Muscle layer of duodenum (tissue), 2 donors: ENCODE measurements at regions not wholly inside any gene's neighbourhood (a gene's known extent, or its start where the extent isn't known, plus 50 kb on each side); places are given as distances from the start of the nearest gene placed in this dataset.

ENCODE experiments used
- H3K27ac ChIP-seq: one replicate; pipeline ENCODE4 v1.7.0; 2013; ENCODE audit warnings: mild to moderate bottlenecking, low read length
- H3K27me3 ChIP-seq: one replicate; pipeline ENCODE4 v1.7.0; 2013; ENCODE audit warnings: low read depth, mild to moderate bottlenecking, control low read depth, low read length
- H3K36me3 ChIP-seq, 2 donors: one replicate each; pipeline ENCODE4 v1.7.0; 2013; ENCODE audit warnings: low read length in 2 of 2, control low read depth in 1 of 2, mild to moderate bottlenecking in 1 of 2; ENCODE audit not compliant: insufficient read depth in 2 of 2, control insufficient read depth in 1 of 2
- H3K4me1 ChIP-seq, 2 donors: one replicate each; pipeline ENCODE4 v1.7.0; 2013; ENCODE audit warnings: low read length in 2 of 2, mild to moderate bottlenecking in 2 of 2, control low read depth in 1 of 2, moderate library complexity in 1 of 2; ENCODE audit not compliant: insufficient read depth in 2 of 2, control insufficient read depth in 1 of 2
- H3K4me3 ChIP-seq, 2 donors: one replicate each; pipeline ENCODE4 v1.7.0; 2013; ENCODE audit warnings: low read length in 2 of 2, low read depth in 1 of 2, mild to moderate bottlenecking in 1 of 2
- H3K9me3 ChIP-seq, 2 donors: one replicate each; pipeline ENCODE4 v1.7.0; 2013; ENCODE audit warnings: low read length in 2 of 2, control low read depth in 1 of 2, mild to moderate bottlenecking in 1 of 2; ENCODE audit not compliant: control insufficient read depth in 1 of 2
- donor health status: healthy.

DNA sequence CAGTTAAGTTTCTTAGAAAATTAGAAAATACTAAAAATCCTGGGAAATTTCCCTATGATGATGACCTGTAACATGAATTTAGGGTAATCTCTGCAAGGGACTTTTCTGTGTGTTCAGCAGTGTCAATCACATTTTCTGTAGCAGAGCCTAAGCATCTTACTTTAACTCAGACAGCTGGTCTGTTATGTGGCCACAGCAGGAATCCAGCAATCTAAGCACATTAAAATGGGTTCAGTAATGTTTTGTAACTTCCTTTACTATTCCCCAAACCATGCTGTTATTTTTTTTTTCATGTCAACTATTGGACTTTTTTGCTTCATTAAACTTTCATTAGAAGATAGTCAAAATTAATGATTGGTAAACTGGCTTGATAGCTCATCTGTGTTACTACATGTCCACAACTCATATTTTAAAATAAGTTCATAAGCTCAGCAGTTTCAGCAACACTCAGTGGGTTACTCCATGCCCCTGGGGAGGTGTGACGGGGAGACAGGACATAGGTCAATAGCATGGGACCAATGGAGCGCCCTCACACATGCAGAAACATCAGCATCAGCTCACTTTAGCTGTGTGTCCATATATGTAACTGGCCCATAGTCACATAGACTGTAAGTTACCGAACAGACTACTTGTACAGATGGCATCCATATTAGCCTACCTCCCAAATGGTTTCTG lies 168.0 kb upstream of the PACRGL start:
- Histone ChIP-seq H3K36me3 (peaks cover 3 to 7% of the 10 kb centered on the region in 2 donors), H3K4me3 (no peak overlapping the region), H3K4me1 (peaks cover 0 to 3% of the 10 kb centered on the region in 2 donors), H3K27ac (no peak overlapping the region), H3K27me3 (no peaks in the 10 kb centered on the region), H3K9me3 (no peaks in the 10 kb centered on the region)

DNA sequence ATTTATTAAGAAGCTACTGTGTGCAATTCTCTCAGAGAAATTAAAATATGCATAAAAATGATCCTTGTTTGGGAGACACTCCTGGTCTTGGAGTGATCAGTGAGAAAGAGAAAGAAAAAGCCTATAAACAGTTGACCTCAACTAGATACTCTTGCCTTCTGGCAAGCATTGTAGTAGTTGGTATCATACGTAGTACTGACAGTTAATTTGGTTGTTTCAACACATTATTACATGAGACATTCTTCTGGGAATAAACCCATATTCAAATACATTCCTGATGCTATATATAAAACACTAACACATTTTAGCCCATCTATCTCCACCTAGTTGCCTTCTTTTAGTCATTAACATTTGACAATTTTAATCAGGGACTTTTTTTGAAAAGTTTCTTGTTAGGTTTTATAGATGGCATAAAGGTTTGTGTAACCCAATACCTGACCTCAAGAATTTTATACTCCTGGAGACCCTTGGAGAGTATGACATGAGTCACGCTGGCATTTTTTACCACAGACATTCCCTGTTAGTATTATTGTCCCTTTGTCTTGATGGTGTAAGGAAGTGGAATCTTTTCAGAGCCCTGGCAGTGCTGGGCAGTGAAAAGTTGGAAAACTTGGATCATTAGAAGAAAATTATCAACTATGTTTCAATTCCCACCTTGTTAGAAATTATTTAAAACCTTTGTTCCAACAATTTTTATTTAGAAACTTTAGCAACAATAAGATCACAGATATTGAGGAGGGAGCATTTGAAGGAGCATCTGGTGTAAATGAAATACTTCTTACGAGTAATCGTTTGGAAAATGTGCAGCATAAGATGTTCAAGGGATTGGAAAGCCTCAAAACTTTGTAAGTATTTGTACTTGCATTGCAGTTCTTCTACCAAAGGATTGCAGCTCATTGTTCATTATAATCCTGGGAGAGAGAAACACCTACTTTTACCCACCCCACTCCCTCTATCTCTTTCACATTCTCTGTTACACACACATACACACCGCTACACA lies 167.1 kb upstream of the PACRGL start:
- Histone ChIP-seq H3K27ac (no peak overlapping the region), H3K27me3 (no peaks in the 10 kb centered on the region), H3K36me3 (peaks cover 3 to 7% of the 10 kb centered on the region in 2 donors), H3K4me1 (no peaks in the 10 kb centered on the region), H3K4me3 (no peak overlapping the region), H3K9me3 (no peaks in the 10 kb centered on the region)

DNA sequence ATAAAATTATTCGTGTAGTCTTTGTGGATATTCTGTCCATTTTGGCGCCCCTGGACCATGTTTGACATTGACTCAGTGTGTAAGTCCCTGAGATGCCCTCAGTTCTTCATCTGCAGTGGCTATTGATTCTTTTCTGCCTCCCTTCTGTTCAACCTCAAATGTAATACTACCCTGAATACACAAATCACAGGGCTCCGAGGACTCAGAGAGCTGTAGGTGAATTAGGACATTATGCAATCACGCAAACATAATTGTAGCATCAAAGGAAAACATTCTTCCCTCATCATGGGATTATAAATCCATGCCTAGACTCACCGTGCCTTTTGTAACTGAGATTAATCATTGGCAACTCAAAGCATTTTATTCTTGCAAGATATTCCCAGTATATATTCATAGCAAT lies 161.4 kb upstream of the PACRGL start:
- Histone ChIP-seq H3K4me3 (no peak overlapping the region), H3K4me1 (no peaks in the 10 kb centered on the region), H3K27me3 (no peaks in the 10 kb centered on the region), H3K36me3 (peaks cover 0 to 3% of the 10 kb centered on the region in 2 donors), H3K9me3 (no peaks in the 10 kb centered on the region), H3K27ac (no peak overlapping the region)

DNA sequence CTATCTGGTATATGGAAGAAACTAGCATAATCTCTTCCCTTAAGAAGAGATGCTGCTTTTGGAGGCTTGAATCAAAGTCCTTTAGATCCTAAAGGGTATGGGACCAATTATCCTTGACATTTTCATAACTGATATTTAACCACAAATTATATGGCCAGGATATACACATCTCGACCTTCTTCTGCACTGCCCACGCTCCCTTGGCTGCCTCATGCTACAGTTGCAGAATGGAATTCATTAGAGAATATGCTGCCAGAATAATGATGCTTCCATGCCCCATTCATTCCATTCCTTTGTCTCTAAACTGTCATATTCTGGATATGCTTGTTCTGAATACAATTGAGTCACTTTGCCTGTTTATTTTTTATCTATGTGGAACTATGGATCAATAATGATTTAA lies 157.1 kb upstream of the PACRGL start:
- Histone ChIP-seq H3K4me3 (no peak overlapping the region), H3K27me3 (no peaks in the 10 kb centered on the region), H3K4me1 (peaks cover 0 to 3% of the 10 kb centered on the region in 2 donors), H3K27ac (no peak overlapping the region), H3K36me3 (no peaks in the 10 kb centered on the region), H3K9me3 (no peaks in the 10 kb centered on the region)

DNA sequence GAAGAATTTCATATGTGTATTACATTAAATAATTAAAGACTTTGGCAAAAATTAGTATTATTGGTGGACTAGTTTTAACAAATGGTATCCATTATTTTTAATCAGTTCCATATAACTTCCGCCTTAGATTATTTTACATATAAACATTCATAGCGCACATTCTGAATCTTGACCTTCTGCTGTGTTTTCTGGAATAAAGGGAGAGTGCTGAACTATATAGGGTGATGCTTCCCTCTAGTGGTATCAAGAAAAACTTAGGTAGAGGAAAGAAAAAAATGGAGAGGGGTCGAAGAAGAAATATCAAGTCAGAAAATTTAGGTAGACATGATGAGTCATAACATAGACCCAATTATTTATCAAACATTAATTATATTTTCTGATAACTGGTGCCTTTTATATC lies 155.6 kb upstream of the PACRGL start:
- H3K4me3 ChIP-seq, result no peak overlapping the region
- H3K4me1 ChIP-seq, result peaks cover 0 to 3% of the 10 kb centered on the region in 2 donors
- no peaks in the 10 kb centered on the region for H3K27me3 ChIP-seq
- no peak overlapping the region for H3K27ac ChIP-seq
- H3K36me3 ChIP-seq, result no peaks in the 10 kb centered on the region
- no peaks in the 10 kb centered on the region for H3K9me3 ChIP-seq

DNA sequence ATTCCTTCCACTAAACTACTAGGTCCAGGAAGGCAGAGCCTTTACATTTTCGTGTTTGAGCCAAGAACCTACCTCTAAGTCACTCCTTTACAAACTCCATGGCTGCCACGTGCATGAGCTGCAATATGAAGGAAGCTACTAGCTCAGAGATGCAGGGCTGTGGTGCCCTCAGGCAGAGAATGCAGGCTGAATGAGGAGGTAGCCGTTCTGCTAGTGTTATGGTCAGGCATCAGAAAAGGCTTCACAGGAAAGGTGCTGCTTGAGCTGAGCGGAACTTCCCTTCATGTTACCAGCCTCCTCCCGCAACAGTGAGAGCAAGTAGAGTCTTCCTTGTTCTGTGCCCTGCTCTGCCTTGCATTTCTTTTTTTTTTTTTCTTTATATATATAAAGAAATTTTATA lies 148.3 kb upstream of the PACRGL start:
- H3K4me1 ChIP-seq, result no peaks in the 10 kb centered on the region
- peaks cover 5 to 12% of the 10 kb centered on the region in 2 donors for H3K36me3 ChIP-seq
- H3K4me3 ChIP-seq, result no peak overlapping the region
- H3K27me3 ChIP-seq, result no peaks in the 10 kb centered on the region
- H3K27ac ChIP-seq, result no peak overlapping the region
- no peaks in the 10 kb centered on the region for H3K9me3 ChIP-seq

DNA sequence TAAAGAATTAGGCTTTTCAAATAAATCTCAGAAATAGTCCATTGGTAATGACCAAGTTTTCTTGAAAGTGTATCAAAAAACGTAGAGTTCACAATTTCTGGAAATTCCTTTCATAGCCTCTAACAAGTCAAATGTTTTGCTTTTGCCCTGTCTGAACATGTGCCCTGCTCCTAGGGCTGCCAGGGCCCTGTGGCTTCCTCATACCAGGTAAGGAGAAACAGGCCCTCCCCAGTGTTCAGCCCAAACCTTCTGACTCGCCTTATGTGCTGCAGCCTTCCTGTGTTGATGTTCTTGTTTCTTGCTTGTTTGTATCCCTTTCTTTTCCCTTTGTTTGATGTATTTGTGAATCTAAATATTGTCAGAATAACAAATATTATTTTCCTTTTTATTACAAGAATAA lies 146.1 kb upstream of the PACRGL start:
- no peaks in the 10 kb centered on the region for H3K9me3 ChIP-seq
- no peaks in the 10 kb centered on the region for H3K27me3 ChIP-seq
- H3K4me1 ChIP-seq, result no peaks in the 10 kb centered on the region
- H3K27ac ChIP-seq, result no peak overlapping the region
- H3K4me3 ChIP-seq, result no peak overlapping the region
- H3K36me3 ChIP-seq, result peaks cover 5 to 12% of the 10 kb centered on the region in 2 donors

DNA sequence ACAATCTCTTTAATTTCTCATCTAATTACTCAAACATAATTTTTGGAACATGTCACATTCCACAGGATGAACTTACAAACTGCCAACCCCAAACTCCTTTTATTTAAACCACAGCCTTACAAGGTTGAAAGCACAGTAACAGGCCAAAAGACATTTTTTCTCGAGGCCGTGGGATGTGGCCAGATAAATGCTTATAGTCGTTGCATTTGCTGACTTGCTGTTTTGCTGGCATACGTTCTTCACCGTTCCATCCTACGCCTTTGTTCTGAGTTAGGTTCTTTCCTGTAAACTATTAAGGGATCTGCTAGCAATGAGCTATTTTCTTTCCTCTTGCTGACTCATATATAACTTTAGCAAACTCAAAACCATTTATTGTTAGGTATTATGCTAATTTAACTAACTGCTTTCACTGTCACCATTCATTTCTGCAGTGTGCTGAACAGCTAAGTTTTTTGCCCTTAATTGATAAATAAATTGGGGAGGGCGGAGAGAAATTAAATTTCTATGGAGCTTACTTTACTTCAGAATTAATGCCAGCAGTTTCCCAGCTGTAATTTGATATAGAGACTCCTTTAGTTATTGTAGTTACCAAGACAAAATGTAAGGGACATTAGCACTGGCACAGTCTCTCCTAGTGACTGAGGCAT lies 135.1 kb upstream of the PACRGL start:
- no peaks in the 10 kb centered on the region for H3K4me1 ChIP-seq
- no peak overlapping the region for H3K27ac ChIP-seq
- no peaks in the 10 kb centered on the region for H3K9me3 ChIP-seq
- H3K27me3 ChIP-seq, result no peaks in the 10 kb centered on the region
- H3K4me3 ChIP-seq, result no peak overlapping the region
- H3K36me3 ChIP-seq, result peaks cover 0 to 5% of the 10 kb centered on the region in 2 donors

DNA sequence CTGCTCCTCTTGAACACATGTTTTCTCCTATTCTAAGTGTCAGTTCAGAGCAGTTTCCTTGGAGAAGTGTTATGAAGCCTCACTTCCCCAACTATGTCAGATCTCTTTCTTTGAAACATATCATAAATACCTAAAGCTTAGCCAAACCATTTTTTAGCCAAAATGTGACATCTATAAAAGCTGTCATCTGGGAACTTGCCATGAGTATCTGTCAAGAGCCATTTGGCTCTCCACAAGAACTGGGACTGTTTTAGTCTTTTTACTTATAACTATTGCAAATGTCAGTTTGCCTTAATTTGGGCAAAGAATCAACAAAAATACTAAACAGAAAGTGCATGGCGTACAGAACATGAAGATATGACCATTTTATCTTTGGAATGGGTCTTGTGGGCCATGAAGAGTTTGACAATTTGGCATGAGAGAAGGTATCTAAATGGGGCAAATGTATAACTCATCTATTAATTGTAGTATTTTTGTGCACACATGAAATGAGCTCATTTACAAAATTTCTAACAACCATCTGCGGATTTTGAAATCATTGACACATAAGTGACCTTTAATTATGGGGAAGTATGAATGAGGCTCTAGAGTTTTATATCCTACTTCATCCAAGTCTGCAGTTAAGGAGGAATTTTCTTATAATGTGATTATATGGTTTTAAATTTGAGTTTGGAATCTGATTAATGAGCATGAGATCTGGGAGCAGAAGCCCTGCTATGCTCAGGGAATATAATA lies 129.1 kb upstream of the PACRGL start:
- Histone ChIP-seq H3K9me3 (no peaks in the 10 kb centered on the region), H3K27ac (no peak overlapping the region), H3K27me3 (no peaks in the 10 kb centered on the region), H3K4me3 (no peak overlapping the region), H3K4me1 (no peaks in the 10 kb centered on the region), H3K36me3 (peaks cover 0 to 5% of the 10 kb centered on the region in 2 donors)

DNA sequence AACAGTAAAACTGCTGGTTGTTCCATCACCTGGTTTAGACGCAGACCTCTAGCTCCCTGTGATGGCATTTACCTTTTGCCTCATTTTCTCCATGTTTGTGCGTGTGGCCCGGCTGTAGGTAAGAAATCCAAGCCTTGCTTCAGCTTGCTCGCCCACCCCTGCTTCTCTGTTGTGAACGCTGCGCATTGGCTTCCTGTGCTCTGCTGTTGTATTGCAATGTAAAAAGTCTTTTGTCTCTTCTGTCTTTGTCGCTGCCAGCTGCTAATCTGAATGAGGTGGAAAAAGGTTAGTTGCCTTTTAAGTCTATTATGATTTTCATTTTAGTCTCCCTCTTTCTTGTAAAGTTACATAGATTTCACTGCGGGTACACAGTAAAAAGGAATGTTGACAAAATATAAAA lies 127.3 kb upstream of the PACRGL start:
- Histone ChIP-seq H3K9me3 (no peaks in the 10 kb centered on the region), H3K4me1 (no peaks in the 10 kb centered on the region), H3K4me3 (no peak overlapping the region), H3K27ac (no peak overlapping the region), H3K36me3 (no peaks in the 10 kb centered on the region), H3K27me3 (no peaks in the 10 kb centered on the region)

DNA sequence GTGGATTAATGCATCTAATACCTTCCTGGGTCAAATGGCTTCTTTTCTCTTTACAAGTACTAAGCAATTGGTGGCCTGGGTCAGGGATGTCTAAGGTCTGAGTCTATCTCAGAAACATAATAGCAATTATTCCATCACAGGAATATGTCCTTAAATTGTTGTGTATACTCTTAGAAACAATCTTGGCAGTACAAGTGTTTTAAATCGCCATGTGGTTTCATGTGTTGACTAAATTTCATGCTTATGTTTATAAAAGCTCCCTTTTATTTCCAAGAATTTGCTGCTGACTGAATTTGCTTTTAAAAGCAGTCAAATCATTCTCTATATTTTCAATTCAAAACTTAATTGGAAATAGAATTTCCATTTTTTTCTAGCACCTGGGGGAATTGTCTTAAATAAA lies 125.3 kb upstream of the PACRGL start:
- Histone ChIP-seq H3K9me3 (no peaks in the 10 kb centered on the region), H3K4me3 (no peak overlapping the region), H3K27ac (no peak overlapping the region), H3K36me3 (no peaks in the 10 kb centered on the region), H3K27me3 (no peaks in the 10 kb centered on the region), H3K4me1 (no peaks in the 10 kb centered on the region)
